Liver (tissue), 8 donors: ENCODE measurements at regions not wholly inside any gene's neighbourhood (a gene's known extent, or its start where the extent isn't known, plus 50 kb on each side); places are given as distances from the start of the nearest gene placed in this dataset.

Source experiments
- DNase-seq: peaks from one replicate; pipeline ENCODE4 v3.0.0-alpha.2; 2017; ENCODE audit warnings: low spot score
- H3K27ac ChIP-seq, 2 donors: one replicate each; pipeline ENCODE4 v1.7.0; 2013; ENCODE audit warnings: inconsistent platforms in 2 of 2, low read length in 2 of 2, control low read depth in 1 of 2, low read depth in 1 of 2, mild to moderate bottlenecking in 1 of 2
- H3K27me3 ChIP-seq, 4 donors: one replicate each; pipeline versions ENCODE4 v1.6.1 to v1.7.0; 2013; ENCODE audit warnings: low read length in 3 of 4, inconsistent platforms in 1 of 4, mild to moderate bottlenecking in 1 of 4, moderate library complexity in 1 of 4; ENCODE audit not compliant: control insufficient read depth in 4 of 4, insufficient read depth in 4 of 4
- H3K36me3 ChIP-seq, 4 donors: one replicate each; pipeline versions ENCODE4 v1.6.1 to v1.7.0; 2013; ENCODE audit warnings: low read length in 3 of 4, mild to moderate bottlenecking in 3 of 4, low read depth in 1 of 4, moderate library complexity in 1 of 4; ENCODE audit not compliant: control insufficient read depth in 4 of 4, insufficient read depth in 3 of 4
- H3K4me1 ChIP-seq, 4 donors: one replicate each; pipeline versions ENCODE4 v1.6.1 to v1.7.0; 2013; ENCODE audit warnings: low read length in 3 of 4, mild to moderate bottlenecking in 3 of 4, moderate library complexity in 1 of 4; ENCODE audit not compliant: control insufficient read depth in 4 of 4, insufficient read depth in 4 of 4
- H3K4me3 ChIP-seq, 3 donors: one replicate each; pipeline versions ENCODE4 v1.6.1 to v1.7.0; 2013; ENCODE audit warnings: low read length in 3 of 3, control low read depth in 1 of 3, low read depth in 1 of 3, mild to moderate bottlenecking in 1 of 3
- H3K9ac ChIP-seq, 2 donors: one replicate each; pipeline ENCODE4 v1.7.0; 2013; ENCODE audit warnings: low read length in 2 of 2, mild to moderate bottlenecking in 2 of 2, moderate library complexity in 2 of 2, control low read depth in 1 of 2, low read depth in 1 of 2
- H3K9me3 ChIP-seq, 4 donors: one replicate each; pipeline versions ENCODE4 v1.6.1 to v1.7.0; 2013; ENCODE audit warnings: low read length in 3 of 4; ENCODE audit not compliant: control insufficient read depth in 4 of 4
- ATF3 ChIP-seq: IDR thresholded peaks from 2 replicates; pipeline ENCODE4 v1.6.1; 2016; ENCODE audit warnings: antibody characterized with exemption
- CTCF ChIP-seq: fragments of 150-350 bp; IDR thresholded peaks from 2 replicates; pipeline ENCODE4 v1.5.1; 2017; ENCODE audit warnings: improper control_type of control experiment, low read depth, low read length; ENCODE audit not compliant: missing input control
- EGR1 ChIP-seq, 2 donors: IDR thresholded peaks; 2 replicates each; pipeline ENCODE4 v1.6.1; 2016 to 2018; ENCODE audit warnings: antibody characterized with exemption in 2 of 2, low read depth in 2 of 2
- FOXA1 ChIP-seq: IDR thresholded peaks from 2 replicates; pipeline ENCODE4 v1.6.1; 2016; ENCODE audit warnings: antibody characterized with exemption
- FOXA2 ChIP-seq: IDR thresholded peaks from 2 replicates; pipeline ENCODE4 v1.6.1; 2016; ENCODE audit warnings: antibody characterized with exemption
- GABPA ChIP-seq, 2 donors: IDR thresholded peaks in 1 of 2; conservative IDR thresholded peaks in 1 of 2; 2 replicates each; pipeline ENCODE4 v1.6.1; 2016; ENCODE audit warnings: antibody characterized with exemption in 2 of 2, mild to moderate bottlenecking in 1 of 2, moderate library complexity in 1 of 2
- HNF4G ChIP-seq: IDR thresholded peaks from 2 replicates; pipeline ENCODE4 v1.6.1; 2016; ENCODE audit warnings: antibody characterized with exemption
- JUND ChIP-seq, 2 donors: IDR thresholded peaks; 2 replicates each; pipeline ENCODE4 v1.6.1; 2016; ENCODE audit warnings: antibody characterized with exemption in 2 of 2
- MAX ChIP-seq: IDR thresholded peaks from 2 replicates; pipeline ENCODE4 v1.6.1; 2016; ENCODE audit warnings: antibody characterized with exemption
- NR2F2 ChIP-seq: IDR thresholded peaks from 2 replicates; pipeline ENCODE4 v1.6.1; 2016; ENCODE audit warnings: antibody characterized with exemption
- RAD21 ChIP-seq, 2 donors: IDR thresholded peaks; 2 replicates each; pipeline ENCODE4 v1.6.1; 2016; ENCODE audit warnings: antibody characterized with exemption in 2 of 2, mild to moderate bottlenecking in 2 of 2
- REST ChIP-seq: IDR thresholded peaks from 2 replicates; pipeline ENCODE4 v1.6.1; 2016; ENCODE audit warnings: antibody characterized with exemption, mild to moderate bottlenecking
- RXRA ChIP-seq, 2 donors: IDR thresholded peaks; 2 replicates each; pipeline ENCODE4 v1.6.1; 2017 to 2018; ENCODE audit warnings: antibody characterized with exemption in 2 of 2, mild to moderate bottlenecking in 1 of 2
- SP1 ChIP-seq: IDR thresholded peaks from 2 replicates; pipeline ENCODE4 v1.6.1; 2018; ENCODE audit warnings: antibody characterized with exemption, mild to moderate bottlenecking
- TAF1 ChIP-seq: conservative IDR thresholded peaks from 2 replicates; pipeline ENCODE4 v1.6.1; 2016; ENCODE audit warnings: antibody characterized with exemption, mild to moderate bottlenecking
- YY1 ChIP-seq: IDR thresholded peaks from 2 replicates; pipeline ENCODE4 v1.6.1; 2016; ENCODE audit warnings: antibody characterized with exemption, mild to moderate bottlenecking
- ZBTB33 ChIP-seq: IDR thresholded peaks from 2 replicates; pipeline ENCODE4 v1.6.1; 2016; ENCODE audit warnings: antibody characterized with exemption
- WGBS: extraction: QIAGEN DNeasy Blood & Tissue Kit; methylation state at CpG from one replicate; pipeline ENCODE4 v1.1.7; 2013; 5-methylcytosine and 5-hydroxymethylcytosine counted together
- donor health status: healthy.
- donor health status: healthy.
- donor health status: healthy.
- donor health status: healthy.
- donor health status: healthy.

- DNase-seq = no peak
- Histone ChIP-seq H3K27me3 (no peaks in the 10 kb centered on the region), H3K36me3 (no peaks in the 10 kb centered on the region), H3K4me3 (no peak overlapping the region), H3K4me1 (no peaks in the 10 kb centered on the region), H3K27ac (no peak overlapping the region), H3K9ac (no peak overlapping the region), H3K9me3 (no peaks in the 10 kb centered on the region)
- TF ChIP-seq RXRA (IDR thresholded peaks at IDR 0.05) (no peak), HNF4G (no peak), JUND (IDR thresholded peaks at IDR 0.05) (no peak), EGR1 (IDR thresholded peaks at IDR 0.05; ENCODE audit: low read depth in 2 of 2) (no peak), YY1 (no peak), GABPA (IDR thresholded peaks at IDR 0.05 in 1 of 2, conservative IDR thresholded peaks at IDR 0.05 in 1 of 2) (no peak), CTCF (no peak), ZBTB33 (no peak), RAD21 (IDR thresholded peaks at IDR 0.05) (no peak), REST (no peak), MAX (no peak), FOXA2 (no peak), ATF3 (no peak)
- 61% methylated on average over 2 of the region's 2 CpGs for WGBS
Observed at GRCh38 chr3:35295906-35296305, 343.4 kb upstream of the ARPP21 start.

- Histone ChIP-seq H3K27me3 (no peaks in the 10 kb centered on the region), H3K4me3 (no peak overlapping the region), H3K27ac (no peak overlapping the region), H3K36me3 (no peaks in the 10 kb centered on the region), H3K9ac (no peak overlapping the region), H3K9me3 (no peaks in the 10 kb centered on the region), H3K4me1 (no peaks in the 10 kb centered on the region)
- no peak for DNase-seq
- WGBS = 82% methylated on average over 4 of the region's 4 CpGs
- TF ChIP-seq NR2F2 (no peak), EGR1 (IDR thresholded peaks at IDR 0.05; ENCODE audit: low read depth in 2 of 2) (no peak), RAD21 (IDR thresholded peaks at IDR 0.05) (no peak), MAX (no peak), HNF4G (no peak), ZBTB33 (no peak), FOXA1 (no peak), GABPA (IDR thresholded peaks at IDR 0.05 in 1 of 2, conservative IDR thresholded peaks at IDR 0.05 in 1 of 2) (no peak), FOXA2 (no peak), RXRA (IDR thresholded peaks at IDR 0.05) (no peak), SP1 (no peak), TAF1 (no peak), REST (no peak), ATF3 (no peak)
Observed at GRCh38 chr3:35296533-35296932, 342.8 kb upstream of the ARPP21 start.
